ENCODE measurements at regions not wholly inside any gene's neighbourhood (a gene's known extent, or its start where the extent isn't known, plus 50 kb on each side); places are given as distances from the start of the nearest gene placed in this dataset.
A peak's percentile ranks its signal among the peaks of the same experiment; 100 is the strongest.

- DNase-seq, result no peak
- Mint-ChIP-seq H3K4me3 (no peak overlapping the region), H3K36me3 (no peaks in the 10 kb centered on the region), H3K4me1 (no peaks in the 10 kb centered on the region), H3K9me3 (no peaks in the 10 kb centered on the region), H3K27ac (no peak overlapping the region), H3K27me3 (ENCODE audit: low read depth in 2 of 2) (peaks cover 8 to 29% of the 10 kb centered on the region in 2 donors)
- H3K4me3 ChIP-seq (ENCODE audit: low read length), result no peak overlapping the region
- 93% methylated on average over 2 of the region's 4 CpGs for WGBS (ENCODE audit: insufficient coverage)
- intact Hi-C loops (cut with micrococcal nuclease), result no loop called here
- H3K36me3 ChIP-seq (ENCODE audit: control insufficient read depth, insufficient read depth, low read length), result no peaks in the 10 kb centered on the region
- H3K27ac ChIP-seq (ENCODE audit: low read length), result no peak overlapping the region
- no peak for TF ChIP-seq CTCF (IDR thresholded peaks at IDR 0.05)
- no peaks in the 10 kb centered on the region for H3K4me1 ChIP-seq (ENCODE audit: control insufficient read depth, insufficient read depth, low read length)
- peak in 1 of 3 donors; percentile 37 for ATAC-seq
- H3K9me3 ChIP-seq (ENCODE audit: control insufficient read depth, insufficient read depth, low read length), result no peaks in the 10 kb centered on the region
- peaks cover 2% of the 10 kb centered on the region for H3K27me3 ChIP-seq (ENCODE audit: control insufficient read depth, insufficient read depth, low read length)
These were observed 267.1 kb downstream of the ICOS start for GRCh38 chr2:204203704-204204103.

GRCh38 chr2:204205082-204205481 is 268.5 kb downstream of the ICOS start:
- no peak for TF ChIP-seq CTCF (IDR thresholded peaks at IDR 0.05)
- Mint-ChIP-seq H3K4me3 (no peak overlapping the region), H3K9me3 (no peaks in the 10 kb centered on the region), H3K4me1 (no peaks in the 10 kb centered on the region), H3K27ac (no peak overlapping the region), H3K36me3 (no peaks in the 10 kb centered on the region), H3K27me3 (ENCODE audit: low read depth in 2 of 2) (peaks cover 8 to 40% of the 10 kb centered on the region in 2 donors)
- ATAC-seq (no peak), DNase-seq (no peak)
- no peaks in the 10 kb centered on the region for H3K36me3 ChIP-seq (ENCODE audit: control insufficient read depth, insufficient read depth, low read length)
- no peak overlapping the region for H3K4me3 ChIP-seq (ENCODE audit: low read length)
- H3K9me3 ChIP-seq (ENCODE audit: control insufficient read depth, insufficient read depth, low read length), result no peaks in the 10 kb centered on the region
- 89% methylated on average over 6 of the region's 6 CpGs for WGBS (ENCODE audit: insufficient coverage)
- H3K4me1 ChIP-seq (ENCODE audit: control insufficient read depth, insufficient read depth, low read length), result no peaks in the 10 kb centered on the region
- intact Hi-C loops (cut with micrococcal nuclease), result no loop called here
- H3K27me3 ChIP-seq (ENCODE audit: control insufficient read depth, insufficient read depth, low read length), result peaks cover 2% of the 10 kb centered on the region
- no peak overlapping the region for H3K27ac ChIP-seq (ENCODE audit: low read length)

GRCh38 chr2:204205538-204205937 is 269.0 kb downstream of the ICOS start:
- no peaks in the 10 kb centered on the region for H3K36me3 Mint-ChIP-seq
- H3K4me3 ChIP-seq (ENCODE audit: low read length), result no peak overlapping the region
- no peak for TF ChIP-seq CTCF (IDR thresholded peaks at IDR 0.05)
- no peaks in the 10 kb centered on the region for H3K4me1 ChIP-seq (ENCODE audit: control insufficient read depth, insufficient read depth, low read length)
- H3K9me3 Mint-ChIP-seq, result no peaks in the 10 kb centered on the region
- no peaks in the 10 kb centered on the region for H3K9me3 ChIP-seq (ENCODE audit: control insufficient read depth, insufficient read depth, low read length)
- ATAC-seq (no peak), DNase-seq (no peak)
- H3K27ac Mint-ChIP-seq, result no peak overlapping the region
- WGBS (ENCODE audit: insufficient coverage), result 40% methylated on average over 7 of the region's 7 CpGs
- no peak overlapping the region for H3K27ac ChIP-seq (ENCODE audit: low read length)
- no peaks in the 10 kb centered on the region for H3K4me1 Mint-ChIP-seq
- no peak overlapping the region for H3K4me3 Mint-ChIP-seq
- H3K36me3 ChIP-seq (ENCODE audit: control insufficient read depth, insufficient read depth, low read length), result no peaks in the 10 kb centered on the region
- intact Hi-C loops (cut with micrococcal nuclease), result no loop called here
- H3K27me3 Mint-ChIP-seq (ENCODE audit: low read depth in 2 of 2), result peaks cover 8 to 40% of the 10 kb centered on the region in 2 donors
- H3K27me3 ChIP-seq (ENCODE audit: control insufficient read depth, insufficient read depth, low read length), result peaks cover 2% of the 10 kb centered on the region

GRCh38 chr2:204207866-204208265 is 271.3 kb downstream of the ICOS start:
- Histone ChIP-seq H3K9me3 (ENCODE audit: control insufficient read depth, insufficient read depth, low read length) (no peaks in the 10 kb centered on the region), H3K27me3 (ENCODE audit: control insufficient read depth, insufficient read depth, low read length) (peaks cover 2% of the 10 kb centered on the region), H3K4me3 (ENCODE audit: low read length) (no peak overlapping the region), H3K36me3 (ENCODE audit: control insufficient read depth, insufficient read depth, low read length) (no peaks in the 10 kb centered on the region), H3K4me1 (ENCODE audit: control insufficient read depth, insufficient read depth, low read length) (no peaks in the 10 kb centered on the region), H3K27ac (ENCODE audit: low read length) (no peak overlapping the region)
- Mint-ChIP-seq H3K36me3 (no peaks in the 10 kb centered on the region), H3K9me3 (no peaks in the 10 kb centered on the region), H3K27ac (no peak overlapping the region), H3K27me3 (ENCODE audit: low read depth in 2 of 2) (peaks cover 5 to 40% of the 10 kb centered on the region in 2 donors), H3K4me3 (no peak overlapping the region), H3K4me1 (no peaks in the 10 kb centered on the region)
- 70% methylated on average over 1 of the region's 1 CpG for WGBS (ENCODE audit: insufficient coverage)
- DNase-seq (no peak), ATAC-seq (no peak)
- intact Hi-C loops (cut with micrococcal nuclease), result no loop called here
- no peak for TF ChIP-seq CTCF (IDR thresholded peaks at IDR 0.05)
